Amygdala (tissue), 56 donors: ENCODE measurements at regions not wholly inside any gene's neighbourhood (a gene's known extent, or its start where the extent isn't known, plus 50 kb on each side); places are given as distances from the start of the nearest gene placed in this dataset.
"Not testable (repeated sequence)": the region's sequence is repeated elsewhere in the genome, so short reads cannot be mapped to it uniquely, and the experiment has no call there.

Experiments
- DNase-seq, 56 donors: peaks; one replicate each; lab custom pipeline; 2025; lab: John Stamatoyannopoulos, UW

- DNase-seq: no peak
Measured at GRCh38 chr1:224061436-224061835, 52.5 kb upstream of the FBXO28 start.

GRCh38 chr1:224059897-224060427 lies 53.9 kb upstream of the FBXO28 start:
- no peak for DNase-seq

- DNase-seq: no peak
Measured at GRCh38 chr1:224058303-224058702, 55.6 kb upstream of the FBXO28 start.

- DNase-seq: no peak
Measured at GRCh38 chr1:224057461-224058199, 56.3 kb upstream of the FBXO28 start.

GRCh38 chr1:224054611-224055010 lies 59.3 kb upstream of the FBXO28 start:
- no peak for DNase-seq

- DNase-seq: no peak
Measured at GRCh38 chr1:224054012-224054411, 59.9 kb upstream of the FBXO28 start.

- no peak for DNase-seq
Measured at GRCh38 chr1:224053456-224053855, 60.5 kb upstream of the FBXO28 start.

- DNase-seq: no peak
Measured at GRCh38 chr1:224052772-224053171, 61.1 kb upstream of the FBXO28 start.

GRCh38 chr1:224051782-224052181 lies 62.1 kb upstream of the FBXO28 start:
- DNase-seq: not testable (repeated sequence)

GRCh38 chr1:224051086-224051406 lies 62.9 kb upstream of the FBXO28 start:
- DNase-seq: no peak

GRCh38 chr1:224047538-224047937 lies 66.4 kb upstream of the FBXO28 start:
- no peak for DNase-seq

- no peak for DNase-seq
Measured at GRCh38 chr1:224045556-224045955, 68.4 kb upstream of the FBXO28 start.

GRCh38 chr1:224044420-224044819 lies 69.5 kb upstream of the FBXO28 start:
- DNase-seq: no peak

- no peak for DNase-seq
Measured at GRCh38 chr1:224042557-224043118, 71.3 kb upstream of the FBXO28 start.

- no peak for DNase-seq
Measured at GRCh38 chr1:224041032-224041431, 72.9 kb upstream of the FBXO28 start.

- DNase-seq: not testable (repeated sequence)
Measured at GRCh38 chr1:224040423-224040822, 73.5 kb upstream of the FBXO28 start.

- DNase-seq: not testable (repeated sequence)
Measured at GRCh38 chr1:224040006-224040405, 73.9 kb upstream of the FBXO28 start.

- not testable (repeated sequence) for DNase-seq
Measured at GRCh38 chr1:224038832-224039231, 75.1 kb upstream of the FBXO28 start.

GRCh38 chr1:224037362-224037761 lies 76.5 kb upstream of the FBXO28 start:
- DNase-seq: not testable (repeated sequence)

GRCh38 chr1:224032608-224033276 lies 81.2 kb upstream of the FBXO28 start:
- not testable (repeated sequence) for DNase-seq

- not testable (repeated sequence) for DNase-seq
Measured at GRCh38 chr1:224031986-224032385, 81.9 kb upstream of the FBXO28 start.

- DNase-seq: not testable (repeated sequence)
Measured at GRCh38 chr1:224030257-224030656, 83.7 kb upstream of the FBXO28 start.
